ENCODE measurements at regions not wholly inside any gene's neighbourhood (a gene's known extent, or its start where the extent isn't known, plus 50 kb on each side); places are given as distances from the start of the nearest gene placed in this dataset.

GRCh38 chr3:22951910-22952309 lies 251.2 kb upstream of the UBE2E2 start:
- no peak overlapping the region for H2AFZ ChIP-seq (ENCODE audit: low read depth, low read length)
- H3K4me1 ChIP-seq (ENCODE audit: control insufficient read depth, extremely low read depth, insufficient read depth, low read length), result no peaks in the 10 kb centered on the region
- intact Hi-C loops (cut with micrococcal nuclease), result no loop called here
- no TSS peak for BruUV-seq (replicated peaks)
- no peak overlapping the region for H3K4me2 ChIP-seq (ENCODE audit: insufficient read depth, low read length)
- TF ChIP-seq, protein P1, sequence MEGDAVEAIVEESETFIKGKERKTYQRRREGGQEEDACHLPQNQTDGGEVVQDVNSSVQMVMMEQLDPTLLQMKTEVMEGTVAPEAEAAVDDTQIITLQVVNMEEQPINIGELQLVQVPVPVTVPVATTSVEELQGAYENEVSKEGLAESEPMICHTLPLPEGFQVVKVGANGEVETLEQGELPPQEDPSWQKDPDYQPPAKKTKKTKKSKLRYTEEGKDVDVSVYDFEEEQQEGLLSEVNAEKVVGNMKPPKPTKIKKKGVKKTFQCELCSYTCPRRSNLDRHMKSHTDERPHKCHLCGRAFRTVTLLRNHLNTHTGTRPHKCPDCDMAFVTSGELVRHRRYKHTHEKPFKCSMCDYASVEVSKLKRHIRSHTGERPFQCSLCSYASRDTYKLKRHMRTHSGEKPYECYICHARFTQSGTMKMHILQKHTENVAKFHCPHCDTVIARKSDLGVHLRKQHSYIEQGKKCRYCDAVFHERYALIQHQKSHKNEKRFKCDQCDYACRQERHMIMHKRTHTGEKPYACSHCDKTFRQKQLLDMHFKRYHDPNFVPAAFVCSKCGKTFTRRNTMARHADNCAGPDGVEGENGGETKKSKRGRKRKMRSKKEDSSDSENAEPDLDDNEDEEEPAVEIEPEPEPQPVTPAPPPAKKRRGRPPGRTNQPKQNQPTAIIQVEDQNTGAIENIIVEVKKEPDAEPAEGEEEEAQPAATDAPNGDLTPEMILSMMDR (IDR thresholded peaks at IDR 0.05; ENCODE audit: extremely low read depth in 1 of 2, insufficient read depth in 1 of 2, low read depth in 1 of 2, low read length in 2 of 2), result no peak
- TF ChIP-seq POLR2A (IDR thresholded peaks at IDR 0.05; ENCODE audit: low read depth, low read length) (no peak), JUN (IDR thresholded peaks at IDR 0.05; ENCODE audit: borderline replicate concordance, insufficient read depth, insufficient read length, low read depth) (no peak), MYC (IDR thresholded peaks at IDR 0.05; ENCODE audit: low read depth, low read length) (no peak), POLR2AphosphoS5 (IDR thresholded peaks at IDR 0.05; ENCODE audit: insufficient read depth, low read depth, low read length) (no peak), GATA2 (IDR thresholded peaks at IDR 0.05; ENCODE audit: insufficient read depth, insufficient read length, low read depth, low read length) (no peak), EZH2 (IDR thresholded peaks at IDR 0.05; ENCODE audit: borderline replicate concordance, low read depth, low read length, severe bottlenecking) (no peak), FOS (IDR thresholded peaks at IDR 0.05; ENCODE audit: borderline replicate concordance, insufficient read depth, low read length) (no peak)
- ChIA-PET POLR2A (no interaction called here), CTCF (interaction anchor here (1.2 to 3.8 kb wide), 2 partner anchors 8 to 11 kb away, joined by 3 to 23 read pairs; no protein-coding TSS in a partner anchor)
- H3K27me3 ChIP-seq (ENCODE audit: control insufficient read depth in 2 of 2, insufficient read depth in 2 of 2, low read length in 2 of 2), result no peaks in the 10 kb centered on the region
- no peaks in the 10 kb centered on the region for H3K9me3 ChIP-seq (replicated peaks; ENCODE audit: control insufficient read depth, insufficient read depth, low read length)
- dilution Hi-C loops (cut with MboI; ENCODE audit: extremely low pct_ligation_motif_present, low sequenced_read_pairs), result no loop called here
- H3K36me3 ChIP-seq (ENCODE audit: control insufficient read depth in 2 of 2, extremely low read depth in 1 of 2, insufficient read depth in 2 of 2, low read length in 2 of 2), result no peaks in the 10 kb centered on the region
- no peaks in the 10 kb centered on the region for H3K79me2 ChIP-seq (ENCODE audit: control insufficient read depth, insufficient read depth, low read length)
- no peaks in the 10 kb centered on the region for H4K20me1 ChIP-seq (replicated peaks; ENCODE audit: control insufficient read depth, extremely low read depth, insufficient read depth, low read length)
- no peak overlapping the region for H3K9ac ChIP-seq (replicated peaks; ENCODE audit: extremely low read depth, insufficient read depth, low read length)
- H3K27ac ChIP-seq (ENCODE audit: insufficient read depth, low read depth, low read length), result no peak overlapping the region
- no peaks in the 10 kb centered on the region for H3K9me1 ChIP-seq (replicated peaks; ENCODE audit: control insufficient read depth, extremely low read depth, insufficient read depth, low read length)
- H3K4me3 ChIP-seq (replicated peaks in 1 of 3; ENCODE audit: insufficient read depth in 1 of 3, low read depth in 1 of 3, low read length in 3 of 3), result no peak overlapping the region
- no peak for FAIRE-seq
- no peak for DNase-seq (ENCODE audit: low read depth, low spot score)

Data from endothelial cell of umbilical vein (primary cell).